GM23248 (cell line): ENCODE measurements at regions not wholly inside any gene's neighbourhood (a gene's known extent, or its start where the extent isn't known, plus 50 kb on each side); places are given as distances from the start of the nearest gene placed in this dataset.

Source experiments
- EZH2 ChIP-seq: fragments of 200-600 bp; sonication (generic); IDR thresholded peaks from 2 replicates; pipeline ENCODE4 v1.6.1; 2018; ENCODE audit warnings: antibody characterized with exemption, mild to moderate bottlenecking; ENCODE audit not compliant: insufficient read depth, poor library complexity, severe bottlenecking
- EZH2phosphoT487 ChIP-seq: fragments of 200-600 bp; sonication (generic); IDR thresholded peaks from 2 replicates; pipeline ENCODE4 v1.6.1; 2018; ENCODE audit warnings: antibody characterized with exemption, moderate library complexity, mild to moderate bottlenecking, low read depth; ENCODE audit not compliant: insufficient read depth

DNA sequence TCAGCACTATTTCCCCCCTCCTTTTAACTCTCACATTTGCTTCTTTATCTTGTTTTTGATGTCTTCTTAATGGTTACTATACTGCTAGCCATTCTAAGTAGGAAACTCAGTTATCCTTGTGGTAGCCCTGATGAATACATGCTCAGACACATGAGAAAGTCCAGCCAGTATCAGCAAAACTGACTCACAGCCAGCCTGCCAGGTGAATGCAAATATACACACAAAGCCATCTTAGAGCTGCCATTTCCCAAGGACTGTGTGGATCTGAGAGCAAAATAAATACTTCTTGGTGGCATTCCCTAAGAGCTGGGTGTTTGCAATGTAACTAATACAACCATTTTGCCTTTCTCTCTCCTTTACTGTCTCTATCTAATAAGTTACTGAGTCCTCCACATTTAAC, 455.2 kb downstream of the CCER1 start:
- TF ChIP-seq EZH2 = no peak
- no peak for TF ChIP-seq EZH2phosphoT487
